ENCODE measurements at regions not wholly inside any gene's neighbourhood (a gene's known extent, or its start where the extent isn't known, plus 50 kb on each side); places are given as distances from the start of the nearest gene placed in this dataset.

GRCh38 chr12:4212845-4213244 is 60.7 kb upstream of the CCND2 start:
- CTCF ChIA-PET: no interaction called here
- Histone ChIP-seq H4K20me1 (ENCODE audit: insufficient read depth) (no peaks in the 10 kb centered on the region), H3K4me1 (ENCODE audit: control insufficient read depth in 1 of 2, insufficient read depth in 2 of 2, low read length in 2 of 2) (no peaks in the 10 kb centered on the region), H3K27me3 (ENCODE audit: insufficient read depth, low read length) (peaks cover 68% of the 10 kb centered on the region), H3K27ac (ENCODE audit: low read depth, low read length) (no peak overlapping the region), H3K9ac (ENCODE audit: low read length) (no peak overlapping the region), H3K9me3 (ENCODE audit: control insufficient read depth in 1 of 2, insufficient read depth in 1 of 2, low read depth in 1 of 2, low read length in 2 of 2) (no peaks in the 10 kb centered on the region), H3K4me3 (replicated peaks in 1 of 2; ENCODE audit: low read depth in 1 of 2, low read length in 2 of 2) (no peak overlapping the region), H3K4me2 (ENCODE audit: low read length) (no peak overlapping the region), H2AFZ (ENCODE audit: low read depth, low read length, poor library complexity, severe bottlenecking) (no peak overlapping the region), H3K79me2 (ENCODE audit: insufficient read depth, low read length) (no peaks in the 10 kb centered on the region), H3K9me2 (ENCODE audit: insufficient read depth) (no peaks in the 10 kb centered on the region), H3K36me3 (ENCODE audit: control insufficient read depth in 1 of 2, insufficient read depth in 2 of 2, low read length in 2 of 2) (no peaks in the 10 kb centered on the region)
- DNase-seq (ENCODE audit: low read depth, low spot score) (no peak), ATAC-seq (no peak)
- RAD21 ChIA-PET (ENCODE audit: low non-redundant PET in 1 of 2, low total read pairs in 2 of 2, uncharacterized antibody in 2 of 2, unreplicated experiment in 2 of 2): no interaction called here
- POLR2A ChIA-PET: no interaction called here
- BruUV-seq (replicated peaks): no TSS peak
- intact Hi-C loops (cut with micrococcal nuclease): no loop called here
- TF ChIP-seq MAX (IDR thresholded peaks at IDR 0.05) (no peak), SP1 (IDR thresholded peaks at IDR 0.05; ENCODE audit: low read depth) (no peak), ATF3 (IDR thresholded peaks at IDR 0.05) (no peak), EGR1 (IDR thresholded peaks at IDR 0.05; ENCODE audit: low read depth) (no peak), RAD21 (IDR thresholded peaks at IDR 0.05; ENCODE audit: low read depth) (no peak)

- DNase-seq (ENCODE audit: low read depth, low spot score) (no peak), ATAC-seq (no peak)
- intact Hi-C loops (cut with micrococcal nuclease): no loop called here
- Histone ChIP-seq H3K4me1 (ENCODE audit: control insufficient read depth in 1 of 2, insufficient read depth in 2 of 2, low read length in 2 of 2) (no peaks in the 10 kb centered on the region), H3K9ac (ENCODE audit: low read length) (no peak overlapping the region), H3K4me3 (replicated peaks in 1 of 2; ENCODE audit: low read depth in 1 of 2, low read length in 2 of 2) (no peak overlapping the region), H3K9me2 (ENCODE audit: insufficient read depth) (no peaks in the 10 kb centered on the region), H3K36me3 (ENCODE audit: control insufficient read depth in 1 of 2, insufficient read depth in 2 of 2, low read length in 2 of 2) (no peaks in the 10 kb centered on the region), H3K79me2 (ENCODE audit: insufficient read depth, low read length) (no peaks in the 10 kb centered on the region), H3K27ac (ENCODE audit: low read depth, low read length) (no peak overlapping the region), H4K20me1 (ENCODE audit: insufficient read depth) (no peaks in the 10 kb centered on the region), H3K27me3 (ENCODE audit: insufficient read depth, low read length) (peaks cover 65% of the 10 kb centered on the region), H2AFZ (ENCODE audit: low read depth, low read length, poor library complexity, severe bottlenecking) (no peak overlapping the region), H3K9me3 (ENCODE audit: control insufficient read depth in 1 of 2, insufficient read depth in 1 of 2, low read depth in 1 of 2, low read length in 2 of 2) (no peaks in the 10 kb centered on the region), H3K4me2 (ENCODE audit: low read length) (no peak overlapping the region)
- RAD21 ChIA-PET (ENCODE audit: low non-redundant PET in 1 of 2, low total read pairs in 2 of 2, uncharacterized antibody in 2 of 2, unreplicated experiment in 2 of 2): no interaction called here
- POLR2A ChIA-PET: no interaction called here
- TF ChIP-seq CTCF (IDR thresholded peaks at IDR 0.05 in 2 of 3, conservative IDR thresholded peaks at IDR 0.05 in 1 of 3; ENCODE audit: borderline replicate concordance in 1 of 3, insufficient read depth in 1 of 3, low read depth in 2 of 3, low read length in 2 of 3) (no peak), ZNF274 (IDR thresholded peaks at IDR 0.05; ENCODE audit: low read depth, low read length) (no peak), ELF1 (IDR thresholded peaks at IDR 0.05; ENCODE audit: borderline replicate concordance, low read depth) (no peak), CBX3 (IDR thresholded peaks at IDR 0.05; ENCODE audit: low read depth) (no peak), YY1 (IDR thresholded peaks at IDR 0.05; ENCODE audit: extremely low read depth, insufficient replicate concordance, low read depth, low read length) (no peak), RAD21 (IDR thresholded peaks at IDR 0.05; ENCODE audit: low read depth) (no peak), SP1 (IDR thresholded peaks at IDR 0.05; ENCODE audit: low read depth) (no peak), EGR1 (IDR thresholded peaks at IDR 0.05; ENCODE audit: low read depth) (no peak), SRF (IDR thresholded peaks at IDR 0.05; ENCODE audit: low read depth) (no peak), SIN3A (IDR thresholded peaks at IDR 0.05; ENCODE audit: low read depth) (no peak), ZFX (IDR thresholded peaks at IDR 0.05) (no peak), CEBPB (IDR thresholded peaks at IDR 0.05; ENCODE audit: low read depth) (no peak)
- BruUV-seq (replicated peaks): no TSS peak
- CTCF ChIA-PET: no interaction called here
Observed at GRCh38 chr12:4211372-4211771, 62.2 kb upstream of the CCND2 start.

Measured in HCT116 (cell line).